ENCODE measurements at regions not wholly inside any gene's neighbourhood (a gene's known extent, or its start where the extent isn't known, plus 50 kb on each side); places are given as distances from the start of the nearest gene placed in this dataset.

DNA sequence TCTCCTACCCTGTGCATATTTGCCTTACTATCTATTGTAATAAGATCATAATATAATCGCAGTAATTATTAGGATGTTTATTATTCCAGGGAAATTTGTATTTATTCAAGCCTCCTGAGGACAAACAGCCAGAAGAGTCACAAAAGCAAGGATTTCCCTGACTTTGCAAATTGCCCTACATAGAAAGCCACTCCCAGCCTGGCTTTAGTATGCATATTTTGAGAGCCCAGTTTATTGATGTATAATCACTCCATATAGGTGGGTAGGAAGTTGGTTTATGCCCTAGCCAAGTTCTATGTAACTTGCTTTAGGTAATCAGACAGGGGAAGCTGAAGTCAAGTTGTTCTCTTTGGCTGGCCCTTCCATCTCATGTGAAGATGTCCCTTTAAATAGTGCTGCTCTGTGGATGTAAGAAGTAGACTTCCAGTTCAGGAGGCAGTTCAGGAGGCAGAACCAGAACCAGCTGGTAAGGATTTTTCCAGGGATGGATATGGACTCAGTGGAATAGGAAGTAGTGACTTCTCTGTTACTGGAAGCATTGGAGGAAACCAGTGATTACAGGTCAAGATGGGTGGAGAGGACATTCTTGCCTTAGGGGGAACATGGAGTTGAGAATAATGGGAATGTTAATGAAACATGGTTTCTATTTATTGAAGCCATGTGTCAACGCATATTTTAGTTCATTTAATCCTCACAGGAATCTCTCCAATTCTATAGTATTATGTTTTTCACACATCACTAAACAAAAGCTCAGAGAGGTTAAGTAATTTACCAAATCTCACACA is 70.5 kb upstream of the KIT start:
- no peak for TF ChIP-seq SP1 (IDR thresholded peaks at IDR 0.05)
- TF ChIP-seq SP1 (CRISPR knock-in tag; IDR thresholded peaks at IDR 0.05): no peak
- TF ChIP-seq ZNF792 (CRISPR knock-in tag; IDR thresholded peaks at IDR 0.05): no peak
- no peak for TF ChIP-seq NFIC (IDR thresholded peaks at IDR 0.05; ENCODE audit: low read length)
- no peak for TF ChIP-seq HDAC2 (CRISPR knock-in tag; IDR thresholded peaks at IDR 0.05)
- no peak for TF ChIP-seq SIN3A (IDR thresholded peaks at IDR 0.05; ENCODE audit: borderline replicate concordance, low read depth, low read length)
- TF ChIP-seq HNRNPL (IDR thresholded peaks at IDR 0.05; ENCODE audit: low read depth, low read length): no peak
- TF ChIP-seq ZFP41 (CRISPR knock-in tag; IDR thresholded peaks at IDR 0.05; ENCODE audit: borderline replicate concordance): no peak
- no peak for TF ChIP-seq NONO (IDR thresholded peaks at IDR 0.05)
- no peak for TF ChIP-seq NONO (CRISPR knock-in tag; conservative IDR thresholded peaks at IDR 0.05)
- TF ChIP-seq ZNF224 (CRISPR knock-in tag; IDR thresholded peaks at IDR 0.05): no peak
- no peak for TF ChIP-seq CTCF (CRISPR knock-in tag; IDR thresholded peaks at IDR 0.05)
